PC-3 (cell line): ENCODE measurements at regions not wholly inside any gene's neighbourhood (a gene's known extent, or its start where the extent isn't known, plus 50 kb on each side); places are given as distances from the start of the nearest gene placed in this dataset.

Experiments
- ATAC-seq: fragments of 200-7000 bp; cut with Tn5 transposase; 2 replicates; pipeline ENCODE4 v1.9.1; 2020; ENCODE audit warnings: mild to moderate bottlenecking, moderate library complexity
- BruUV-seq: library from RNA; stranded (reverse); fragments of 400-500 nt; replicated peaks from 2 replicates; lab custom pipeline; 2021; lab: Mats Ljungman, UMichigan
- CTCF ChIA-PET: fragments of 300-600 bp; sonication (Branson Sonifier 250); formaldehyde crosslinking; loops from one replicate; lab custom pipeline; 2022; ENCODE audit warnings: antibody characterized with exemption; lab: Charles Lee
- POLR2A ChIA-PET: fragments of 300-600 bp; sonication (Branson Sonifier 250); formaldehyde crosslinking; loops from one replicate; lab custom pipeline; 2022; ENCODE audit warnings: antibody characterized with exemption; ENCODE audit not compliant: unreplicated experiment; lab: Charles Lee
- DNase-seq: peaks from one replicate; pipeline ENCODE4 v3.0.0-alpha.2; 2015
- H2AFZ ChIP-seq: fragments of 300-600 bp; sonication (generic); 2 replicates; pipeline ENCODE4 v1.6.0; 2016; ENCODE audit warnings: antibody characterized with exemption, low read length
- H3F3A ChIP-seq: fragments of 300-600 bp; sonication (generic); one replicate; pipeline ENCODE4 v1.6.0; 2017; ENCODE audit warnings: antibody characterized with exemption, low read length, control low read depth, mild to moderate bottlenecking; ENCODE audit not compliant: unreplicated experiment
- H3K27ac ChIP-seq: fragments of 300-600 bp; sonication (generic); 2 replicates; pipeline ENCODE4 v1.5.1; 2016; ENCODE audit warnings: mild to moderate bottlenecking, low read length
- H3K27me3 ChIP-seq: fragments of 300-600 bp; sonication (generic); 2 replicates; pipeline ENCODE4 v1.6.1; 2016; ENCODE audit warnings: low read length, mixed read lengths
- H3K36me3 ChIP-seq: fragments of 300-600 bp; sonication (generic); 2 replicates; pipeline ENCODE4 v1.6.1; 2016; ENCODE audit warnings: low read depth, mixed run types, low read length, mixed read lengths
- H3K4me1 ChIP-seq: fragments of 300-600 bp; sonication (generic); 2 replicates; pipeline ENCODE4 v1.5.1; 2016; ENCODE audit warnings: low read length; ENCODE audit not compliant: insufficient read depth
- H3K4me2 ChIP-seq: fragments of 300-600 bp; sonication (generic); 2 replicates; pipeline ENCODE4 v1.6.0; 2016; ENCODE audit warnings: low read length
- H3K4me3 ChIP-seq: fragments of 300-600 bp; sonication (generic); 2 replicates; pipeline ENCODE4 v1.5.1; 2016; ENCODE audit warnings: mild to moderate bottlenecking, low read length, mixed read lengths
- H3K79me2 ChIP-seq: fragments of 300-600 bp; sonication (generic); 2 replicates; pipeline ENCODE4 v1.6.1; 2017; ENCODE audit warnings: low read length, mixed read lengths
- H3K9ac ChIP-seq: fragments of 300-600 bp; sonication (generic); 2 replicates; pipeline ENCODE4 v1.6.0; 2016; ENCODE audit warnings: mild to moderate bottlenecking, low read length
- H3K9me2 ChIP-seq: fragments of 300-600 bp; sonication (generic); replicated peaks from 2 replicates; pipeline ENCODE4 v1.6.1; 2016; ENCODE audit warnings: mixed run types, low read length, mixed read lengths
- H3K9me3 ChIP-seq: fragments of 300-600 bp; sonication (generic); 2 replicates; pipeline ENCODE4 v1.6.1; 2016; ENCODE audit warnings: low read length, mixed read lengths
- H4K20me1 ChIP-seq: fragments of 300-600 bp; sonication (generic); 2 replicates; pipeline ENCODE4 v1.6.1; 2016; ENCODE audit warnings: low read length, mixed read lengths
- EZH2 ChIP-seq: fragments of 300-600 bp; sonication (generic); IDR thresholded peaks from one replicate; pipeline ENCODE4 v1.6.1; 2017; ENCODE audit warnings: antibody characterized with exemption, mild to moderate bottlenecking, low read length; ENCODE audit not compliant: unreplicated experiment
- EZH2phosphoT487 ChIP-seq: fragments of 300-600 bp; sonication (generic); IDR thresholded peaks from 2 replicates; pipeline ENCODE4 v1.6.1; 2018; ENCODE audit warnings: mild to moderate bottlenecking, antibody characterized with exemption, low read length, borderline replicate concordance
- intact Hi-C: fragments of 100-400 bp; cut with micrococcal nuclease; formaldehyde crosslinking; loops from 2 replicates; pipeline ENCODE4 v1.9.0; 2023
- TF ChIP-seq, protein P1 (sequence below): fragments of 300-600 bp; sonication (generic); conservative IDR thresholded peaks from 2 replicates; pipeline ENCODE4 v1.5.1; 2017; ENCODE audit warnings: antibody characterized with exemption, low read depth, mild to moderate bottlenecking, low read length

DNA sequence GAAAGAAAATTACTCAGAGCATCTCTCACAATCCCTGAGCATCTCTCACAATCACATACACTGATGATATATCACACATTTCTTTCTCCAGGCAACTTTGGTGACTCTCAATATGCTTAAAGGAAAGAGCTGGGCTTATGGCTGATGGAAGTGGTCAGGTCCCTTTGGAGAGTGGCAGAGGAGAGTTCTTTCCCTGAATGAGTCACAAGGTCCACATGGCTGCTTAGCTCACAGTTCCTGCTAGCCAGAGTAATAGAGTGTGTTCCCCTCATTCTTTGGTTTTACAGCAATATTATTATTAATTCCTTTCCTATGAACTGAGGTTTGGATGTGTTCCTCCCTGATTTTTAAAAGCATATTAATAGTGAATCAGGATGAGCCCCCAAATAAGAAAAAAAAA lies 287.4 kb downstream of the C7orf25 start:
- Histone ChIP-seq H3K9ac (no peak overlapping the region), H3K4me3 (no peak overlapping the region), H2AFZ (no peak overlapping the region), H3K27me3 (no peaks in the 10 kb centered on the region), H3K9me2 (no peaks in the 10 kb centered on the region), H3K4me2 (no peak overlapping the region), H3K27ac (no peak overlapping the region), H3K36me3 (no peaks in the 10 kb centered on the region), H3K79me2 (no peaks in the 10 kb centered on the region), H3K4me1 (no peaks in the 10 kb centered on the region), H3F3A (no peaks in the 10 kb centered on the region), H3K9me3 (no peaks in the 10 kb centered on the region), H4K20me1 (no peaks in the 10 kb centered on the region)
- POLR2A ChIA-PET, result no interaction called here
- intact Hi-C loops, result no loop called here
- CTCF ChIA-PET, result interaction anchor here (0.8 kb wide), 1 partner anchor 22 kb away, joined by 4 read pairs; no protein-coding TSS in a partner anchor
- no peak for TF ChIP-seq EZH2phosphoT487
- TF ChIP-seq, protein P1, sequence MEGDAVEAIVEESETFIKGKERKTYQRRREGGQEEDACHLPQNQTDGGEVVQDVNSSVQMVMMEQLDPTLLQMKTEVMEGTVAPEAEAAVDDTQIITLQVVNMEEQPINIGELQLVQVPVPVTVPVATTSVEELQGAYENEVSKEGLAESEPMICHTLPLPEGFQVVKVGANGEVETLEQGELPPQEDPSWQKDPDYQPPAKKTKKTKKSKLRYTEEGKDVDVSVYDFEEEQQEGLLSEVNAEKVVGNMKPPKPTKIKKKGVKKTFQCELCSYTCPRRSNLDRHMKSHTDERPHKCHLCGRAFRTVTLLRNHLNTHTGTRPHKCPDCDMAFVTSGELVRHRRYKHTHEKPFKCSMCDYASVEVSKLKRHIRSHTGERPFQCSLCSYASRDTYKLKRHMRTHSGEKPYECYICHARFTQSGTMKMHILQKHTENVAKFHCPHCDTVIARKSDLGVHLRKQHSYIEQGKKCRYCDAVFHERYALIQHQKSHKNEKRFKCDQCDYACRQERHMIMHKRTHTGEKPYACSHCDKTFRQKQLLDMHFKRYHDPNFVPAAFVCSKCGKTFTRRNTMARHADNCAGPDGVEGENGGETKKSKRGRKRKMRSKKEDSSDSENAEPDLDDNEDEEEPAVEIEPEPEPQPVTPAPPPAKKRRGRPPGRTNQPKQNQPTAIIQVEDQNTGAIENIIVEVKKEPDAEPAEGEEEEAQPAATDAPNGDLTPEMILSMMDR, result no peak
- no peak for TF ChIP-seq EZH2
- DNase-seq (peak; percentile 43), ATAC-seq (peak; percentile 94)
- BruUV-seq, result no TSS peak

DNA sequence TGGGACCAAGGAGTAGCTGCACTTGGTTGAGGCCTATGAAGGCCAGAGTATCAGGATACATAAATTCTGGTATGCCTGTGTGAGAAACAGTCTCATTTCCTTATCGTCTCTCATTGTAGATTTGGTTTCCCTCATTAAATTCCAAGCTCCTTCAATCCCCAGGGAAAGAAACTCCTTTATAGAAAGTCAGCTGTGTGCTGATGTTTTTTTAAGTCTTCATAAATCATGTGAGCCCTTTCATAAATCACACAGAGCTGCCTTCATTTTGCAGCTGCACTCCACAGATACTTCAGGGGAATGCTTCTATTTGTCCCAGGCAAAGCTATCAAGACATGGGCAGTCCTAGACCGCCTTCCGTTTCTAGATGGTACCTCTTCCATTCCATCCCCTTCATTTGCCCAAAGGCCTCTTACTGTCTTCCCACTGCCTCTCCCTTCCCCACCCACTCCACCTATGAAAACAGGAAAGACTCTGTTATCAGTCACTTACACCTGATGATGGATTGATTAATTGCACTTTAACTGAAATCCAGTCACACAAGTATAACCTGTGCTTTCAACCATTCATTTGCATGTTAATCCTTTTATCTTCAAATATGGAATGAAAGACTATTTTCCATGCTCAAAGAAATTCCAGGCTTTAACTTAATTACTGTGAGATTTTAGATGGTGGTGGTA lies 290.2 kb downstream of the C7orf25 start:
- Histone ChIP-seq H3K27ac (no peak overlapping the region), H2AFZ (no peak overlapping the region), H3K4me2 (no peak overlapping the region), H3K9ac (no peak overlapping the region), H3K4me3 (no peak overlapping the region), H3K4me1 (no peaks in the 10 kb centered on the region), H3K9me3 (no peaks in the 10 kb centered on the region), H4K20me1 (no peaks in the 10 kb centered on the region), H3F3A (no peaks in the 10 kb centered on the region), H3K36me3 (no peaks in the 10 kb centered on the region), H3K79me2 (no peaks in the 10 kb centered on the region), H3K27me3 (no peaks in the 10 kb centered on the region), H3K9me2 (no peaks in the 10 kb centered on the region)
- BruUV-seq, result no TSS peak
- ATAC-seq, result no peak
- ChIA-PET CTCF (no interaction called here), POLR2A (no interaction called here)
- no peak for DNase-seq
- intact Hi-C loops, result no loop called here
- no peak for TF ChIP-seq EZH2
- no peak for TF ChIP-seq EZH2phosphoT487
- TF ChIP-seq, protein P1, result no peak

DNA sequence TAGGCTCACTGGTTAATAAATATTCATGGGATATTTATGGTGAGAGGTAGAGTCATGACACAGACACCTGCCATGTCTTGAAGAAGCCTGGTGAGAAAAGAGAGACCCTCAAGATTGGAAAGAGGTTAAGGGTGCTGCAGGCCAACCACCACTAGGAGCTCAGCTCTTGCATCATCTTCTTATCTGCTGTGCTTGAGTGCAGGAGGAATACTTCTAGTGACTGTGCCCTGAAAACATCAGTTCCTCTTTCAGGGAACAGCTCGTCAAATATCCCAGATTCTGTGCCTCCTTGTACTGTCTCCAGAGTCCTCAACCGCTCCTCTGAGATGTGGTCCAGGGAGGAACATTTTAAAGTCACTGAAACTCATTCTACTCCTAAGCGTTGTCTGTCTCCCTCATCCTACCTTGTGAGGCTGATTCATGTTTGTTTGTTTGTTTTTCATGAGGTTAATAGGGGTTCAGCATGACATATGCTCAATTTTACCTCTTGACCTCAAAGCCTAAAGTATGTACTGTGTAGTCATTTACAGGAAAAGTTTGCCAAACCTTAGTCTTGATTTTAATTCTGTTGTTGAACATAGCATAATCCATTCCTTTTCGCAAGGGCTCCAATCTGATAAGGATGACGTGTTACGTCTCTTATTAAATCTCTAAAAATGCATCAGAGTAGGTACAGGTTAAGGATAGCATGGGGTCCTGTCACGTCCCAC lies 293.1 kb downstream of the C7orf25 start:
- ChIA-PET CTCF (no interaction called here), POLR2A (no interaction called here)
- H2AFZ ChIP-seq, result no peak overlapping the region
- ATAC-seq, result no peak
- H3K4me3 ChIP-seq, result no peak overlapping the region
- no peaks in the 10 kb centered on the region for H4K20me1 ChIP-seq
- no TSS peak for BruUV-seq
- H3F3A ChIP-seq, result no peaks in the 10 kb centered on the region
- no peak overlapping the region for H3K4me2 ChIP-seq
- H3K27ac ChIP-seq, result no peak overlapping the region
- no peak overlapping the region for H3K9ac ChIP-seq
- no peaks in the 10 kb centered on the region for H3K27me3 ChIP-seq
- DNase-seq, result no peak
- H3K36me3 ChIP-seq, result no peaks in the 10 kb centered on the region
- intact Hi-C loops, result no loop called here
- H3K9me3 ChIP-seq, result no peaks in the 10 kb centered on the region
- no peaks in the 10 kb centered on the region for H3K79me2 ChIP-seq
- no peaks in the 10 kb centered on the region for H3K9me2 ChIP-seq
- TF ChIP-seq, protein P1, result no peak
- TF ChIP-seq EZH2 (no peak), EZH2phosphoT487 (no peak)
- H3K4me1 ChIP-seq, result no peaks in the 10 kb centered on the region
